Naive thymus-derived CD8-positive, alpha-beta T cell (primary cell): ENCODE measurements at regions not wholly inside any gene's neighbourhood (a gene's known extent, or its start where the extent isn't known, plus 50 kb on each side); places are given as distances from the start of the nearest gene placed in this dataset.
"Not testable (repeated sequence)": the region's sequence is repeated elsewhere in the genome, so short reads cannot be mapped to it uniquely, and the experiment has no call there.

Experiments used
- ATAC-seq, 2 donors: fragments of 150-1000 bp; cut with Tn5 transposase in 1 of 2; sonication (Bioruptor Pico), chemical (Tn5 transposase) in 1 of 2; 1 replicate in 1 of 2; 2 replicates in 1 of 2; pipeline ENCODE4 v1.10.0; 2021; ENCODE audit warnings: mild to moderate bottlenecking in 2 of 2, moderate library complexity in 2 of 2
- POLR2A ChIA-PET: fragments of 350-600 bp; sonication (Branson Sonifier 250); formaldehyde crosslinking; loops from one replicate; lab custom pipeline; 2021; ENCODE audit warnings: antibody characterized with exemption; lab: Charles Lee
- DNase-seq, 10 donors: peaks; one replicate each; pipeline versions ENCODE4 v3.0.0 to v3.0.0-alpha.2; 2020 to 2022
- H3K27ac Mint-ChIP-seq, 10 donors: one replicate each; pipeline ENCODE4 v1.8.0; 2020 to 2022; ENCODE audit warnings: mild to moderate bottlenecking in 10 of 10, mixed read lengths in 10 of 10, moderate library complexity in 4 of 10, inconsistent platforms in 1 of 10
- H3K27me3 Mint-ChIP-seq, 5 donors: one replicate each; pipeline ENCODE4 v1.8.0; 2021 to 2022; ENCODE audit warnings: mixed read lengths in 5 of 5
- H3K36me3 Mint-ChIP-seq, 3 donors: one replicate each; pipeline ENCODE4 v1.8.0; 2020 to 2022; ENCODE audit warnings: mixed read lengths in 3 of 3, mild to moderate bottlenecking in 2 of 3, inconsistent platforms in 1 of 3
- H3K4me1 Mint-ChIP-seq, 4 donors: one replicate each; pipeline ENCODE4 v1.8.0; 2021 to 2022; ENCODE audit warnings: mixed read lengths in 4 of 4
- H3K4me3 Mint-ChIP-seq, 10 donors: one replicate each; pipeline ENCODE4 v1.8.0; 2020 to 2022; ENCODE audit warnings: mild to moderate bottlenecking in 10 of 10, mixed read lengths in 10 of 10, moderate library complexity in 6 of 10, inconsistent platforms in 1 of 10
- H3K9me3 Mint-ChIP-seq, 9 donors: one replicate each; pipeline ENCODE4 v1.8.0; 2020 to 2022; ENCODE audit warnings: mixed read lengths in 9 of 9, mild to moderate bottlenecking in 3 of 9, inconsistent platforms in 1 of 9, moderate library complexity in 1 of 9

GRCh38 chr2:58414506-58414905 lies 173.4 kb upstream of the FANCL start:
- Mint-ChIP-seq H3K36me3 (no peaks in the 10 kb centered on the region), H3K27me3 (peaks cover 0 to 5% (median 0%) of the 10 kb centered on the region in 5 donors), H3K9me3 (peaks cover 0 to 5% (median 0%) of the 10 kb centered on the region in 9 donors), H3K4me3 (no peak overlapping the region), H3K4me1 (no peaks in the 10 kb centered on the region), H3K27ac (no peak overlapping the region)
- POLR2A ChIA-PET: no interaction called here
- DNase-seq (no peak), ATAC-seq (no peak)

- H3K36me3 Mint-ChIP-seq: no peaks in the 10 kb centered on the region
- no peak for ATAC-seq
- no peak overlapping the region for H3K4me3 Mint-ChIP-seq
- DNase-seq: no peak
- no peaks in the 10 kb centered on the region for H3K4me1 Mint-ChIP-seq
- no peak overlapping the region for H3K27ac Mint-ChIP-seq
- POLR2A ChIA-PET: no interaction called here
- H3K27me3 Mint-ChIP-seq: peaks cover 0 to 3% (median 0%) of the 10 kb centered on the region in 5 donors
- H3K9me3 Mint-ChIP-seq: no peaks in the 10 kb centered on the region
Measured at GRCh38 chr2:58410549-58410948, 169.4 kb upstream of the FANCL start.

- Mint-ChIP-seq H3K4me3 (no peak overlapping the region), H3K27ac (no peak overlapping the region), H3K9me3 (no peaks in the 10 kb centered on the region), H3K4me1 (no peaks in the 10 kb centered on the region), H3K27me3 (peaks cover 0 to 6% (median 0%) of the 10 kb centered on the region in 5 donors), H3K36me3 (no peaks in the 10 kb centered on the region)
- POLR2A ChIA-PET: no interaction called here
- no peak for ATAC-seq
- DNase-seq: no peak
Measured at GRCh38 chr2:58407487-58407886, 166.4 kb upstream of the FANCL start.

GRCh38 chr2:58405341-58405740 lies 164.2 kb upstream of the FANCL start:
- POLR2A ChIA-PET: no interaction called here
- no peaks in the 10 kb centered on the region for H3K9me3 Mint-ChIP-seq
- no peak overlapping the region for H3K27ac Mint-ChIP-seq
- ATAC-seq: no peak
- H3K36me3 Mint-ChIP-seq: no peaks in the 10 kb centered on the region
- DNase-seq: no peak
- H3K4me3 Mint-ChIP-seq: no peak overlapping the region
- H3K27me3 Mint-ChIP-seq: peaks cover 0 to 6% (median 0%) of the 10 kb centered on the region in 5 donors
- no peaks in the 10 kb centered on the region for H3K4me1 Mint-ChIP-seq

- DNase-seq: no peak
- POLR2A ChIA-PET: no interaction called here
- Mint-ChIP-seq H3K4me1 (no peaks in the 10 kb centered on the region), H3K36me3 (no peaks in the 10 kb centered on the region), H3K4me3 (no peak overlapping the region), H3K27ac (no peak overlapping the region), H3K9me3 (no peaks in the 10 kb centered on the region), H3K27me3 (peaks cover 0 to 3% (median 0%) of the 10 kb centered on the region in 5 donors)
- no peak for ATAC-seq
Measured at GRCh38 chr2:58401936-58402335, 160.8 kb upstream of the FANCL start.

GRCh38 chr2:58398406-58398805 lies 157.3 kb upstream of the FANCL start:
- Mint-ChIP-seq H3K4me3 (no peak overlapping the region), H3K27ac (no peak overlapping the region), H3K9me3 (peaks cover 0 to 8% (median 0%) of the 10 kb centered on the region in 9 donors), H3K4me1 (no peaks in the 10 kb centered on the region), H3K36me3 (no peaks in the 10 kb centered on the region), H3K27me3 (peaks cover 3 to 11% (median 5%) of the 10 kb centered on the region in 5 donors)
- DNase-seq (no peak), ATAC-seq (no peak)
- POLR2A ChIA-PET: no interaction called here

- Mint-ChIP-seq H3K4me3 (no peak overlapping the region), H3K36me3 (no peaks in the 10 kb centered on the region), H3K9me3 (peaks cover 0 to 3% (median 0%) of the 10 kb centered on the region in 9 donors), H3K27ac (no peak overlapping the region), H3K27me3 (peaks cover 0 to 6% (median 0%) of the 10 kb centered on the region in 5 donors), H3K4me1 (no peaks in the 10 kb centered on the region)
- POLR2A ChIA-PET: no interaction called here
- no peak for ATAC-seq
- no peak for DNase-seq
Measured at GRCh38 chr2:58387701-58388100, 146.6 kb upstream of the FANCL start.

GRCh38 chr2:58386904-58387303 lies 145.8 kb upstream of the FANCL start:
- H3K9me3 Mint-ChIP-seq, DNase-seq, H3K27me3 Mint-ChIP-seq, H3K4me1 Mint-ChIP-seq, ATAC-seq, H3K27ac Mint-ChIP-seq, POLR2A ChIA-PET, H3K4me3 Mint-ChIP-seq, H3K36me3 Mint-ChIP-seq: not testable (repeated sequence)

GRCh38 chr2:58378152-58378551 lies 137.0 kb upstream of the FANCL start:
- ATAC-seq: no peak
- no peak overlapping the region for H3K27ac Mint-ChIP-seq
- H3K4me3 Mint-ChIP-seq: no peak overlapping the region
- H3K4me1 Mint-ChIP-seq: no peaks in the 10 kb centered on the region
- POLR2A ChIA-PET: no interaction called here
- no peaks in the 10 kb centered on the region for H3K36me3 Mint-ChIP-seq
- no peaks in the 10 kb centered on the region for H3K27me3 Mint-ChIP-seq
- H3K9me3 Mint-ChIP-seq: peaks cover 0 to 9% (median 0%) of the 10 kb centered on the region in 9 donors
- no peak for DNase-seq

- no peaks in the 10 kb centered on the region for H3K36me3 Mint-ChIP-seq
- no peak overlapping the region for H3K27ac Mint-ChIP-seq
- DNase-seq: no peak
- POLR2A ChIA-PET: no interaction called here
- no peak overlapping the region for H3K4me3 Mint-ChIP-seq
- H3K27me3 Mint-ChIP-seq: peaks cover 0 to 3% (median 0%) of the 10 kb centered on the region in 5 donors
- H3K4me1 Mint-ChIP-seq: no peaks in the 10 kb centered on the region
- ATAC-seq: no peak
- H3K9me3 Mint-ChIP-seq: peaks cover 0 to 9% (median 0%) of the 10 kb centered on the region in 9 donors
Measured at GRCh38 chr2:58377181-58377580, 136.1 kb upstream of the FANCL start.

- Mint-ChIP-seq H3K4me3 (no peak overlapping the region), H3K4me1 (no peaks in the 10 kb centered on the region), H3K9me3 (peaks cover 0 to 9% (median 0%) of the 10 kb centered on the region in 9 donors), H3K27me3 (peaks cover 0 to 3% (median 0%) of the 10 kb centered on the region in 5 donors), H3K27ac (no peak overlapping the region), H3K36me3 (no peaks in the 10 kb centered on the region)
- POLR2A ChIA-PET: no interaction called here
- ATAC-seq: no peak
- no peak for DNase-seq
Measured at GRCh38 chr2:58376592-58376991, 135.5 kb upstream of the FANCL start.

- H3K4me3 Mint-ChIP-seq: no peak overlapping the region
- no peaks in the 10 kb centered on the region for H3K4me1 Mint-ChIP-seq
- POLR2A ChIA-PET: no interaction called here
- peaks cover 0 to 11% (median 0%) of the 10 kb centered on the region in 5 donors for H3K27me3 Mint-ChIP-seq
- DNase-seq: no peak
- no peak overlapping the region for H3K27ac Mint-ChIP-seq
- no peaks in the 10 kb centered on the region for H3K9me3 Mint-ChIP-seq
- ATAC-seq: no peak
- H3K36me3 Mint-ChIP-seq: no peaks in the 10 kb centered on the region
Measured at GRCh38 chr2:58369594-58369993, 128.5 kb upstream of the FANCL start.

GRCh38 chr2:58364098-58364497 lies 123.0 kb upstream of the FANCL start:
- Mint-ChIP-seq H3K9me3 (no peaks in the 10 kb centered on the region), H3K27me3 (peaks cover 0 to 13% (median 0%) of the 10 kb centered on the region in 5 donors), H3K36me3 (no peaks in the 10 kb centered on the region), H3K4me1 (no peaks in the 10 kb centered on the region), H3K27ac (no peak overlapping the region), H3K4me3 (no peak overlapping the region)
- POLR2A ChIA-PET: no interaction called here
- ATAC-seq (no peak), DNase-seq (no peak)

GRCh38 chr2:58358026-58358425 lies 116.9 kb upstream of the FANCL start:
- H3K9me3 Mint-ChIP-seq: no peaks in the 10 kb centered on the region
- peaks cover 0 to 7% (median 2%) of the 10 kb centered on the region in 5 donors for H3K27me3 Mint-ChIP-seq
- no peak overlapping the region for H3K4me3 Mint-ChIP-seq
- no peaks in the 10 kb centered on the region for H3K4me1 Mint-ChIP-seq
- no peaks in the 10 kb centered on the region for H3K36me3 Mint-ChIP-seq
- H3K27ac Mint-ChIP-seq: no peak overlapping the region
- DNase-seq (no peak), ATAC-seq (no peak)
- POLR2A ChIA-PET: no interaction called here
